Epithelial cell of esophagus (primary cell): ENCODE measurements at regions not wholly inside any gene's neighbourhood (a gene's known extent, or its start where the extent isn't known, plus 50 kb on each side); places are given as distances from the start of the nearest gene placed in this dataset.
"Not testable (repeated sequence)": the region's sequence is repeated elsewhere in the genome, so short reads cannot be mapped to it uniquely, and the experiment has no call there.

Source experiments
- DNase-seq: peaks from one replicate; pipeline ENCODE4 v3.0.0; 2010; ENCODE audit warnings: low read depth
- H3K4me3 ChIP-seq: 2 replicates; pipeline ENCODE4 v1.5.1; 2011; ENCODE audit warnings: mild to moderate bottlenecking, low read length, control low read depth
- CTCF ChIP-seq: IDR thresholded peaks from 2 replicates; pipeline ENCODE4 v1.5.1; 2011; ENCODE audit warnings: low read depth, mild to moderate bottlenecking, low read length, control low read depth, inconsistent platforms; ENCODE audit not compliant: insufficient read depth; ENCODE audit errors: missing control alignments

DNA sequence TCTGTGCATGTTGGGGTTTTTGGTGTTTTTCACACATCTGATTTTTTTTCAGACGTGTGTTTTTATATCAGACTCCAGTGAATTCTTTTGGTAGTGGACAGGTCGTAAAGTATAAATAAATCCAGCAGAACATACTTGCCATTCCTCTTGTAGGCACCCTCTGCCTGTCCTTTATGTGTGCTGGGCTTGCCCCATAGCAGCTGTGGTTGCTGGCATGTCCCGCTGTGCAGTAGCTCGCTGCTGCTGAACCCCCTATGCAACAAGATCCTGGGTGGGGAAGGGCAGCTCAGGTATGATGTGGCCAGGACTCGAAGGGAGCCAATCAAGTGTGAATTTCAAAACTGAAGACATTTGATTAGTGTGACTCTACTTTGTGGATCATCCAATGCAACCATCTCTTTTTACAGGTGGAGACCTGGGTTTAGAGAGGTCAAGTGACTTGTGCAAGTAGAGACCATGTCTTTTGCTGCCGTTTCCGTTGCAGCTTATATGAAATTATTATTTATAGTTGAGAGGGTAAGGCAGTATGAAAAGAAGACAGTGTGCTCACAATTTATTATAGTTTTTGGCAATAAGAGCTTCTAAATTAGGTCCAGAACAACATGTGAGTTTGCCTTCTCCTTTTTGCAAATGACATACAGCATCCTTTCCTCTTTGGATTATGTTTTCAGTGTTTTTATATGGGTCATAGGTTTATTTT, 350.8 kb upstream of the C2CD4B start:
- no peak for TF ChIP-seq CTCF
- H3K4me3 ChIP-seq: no peak overlapping the region
- no peak for DNase-seq

- no peak for TF ChIP-seq CTCF
- DNase-seq: no peak
- H3K4me3 ChIP-seq: no peak overlapping the region
Observed at GRCh38 chr15:62517541-62517940, 352.5 kb upstream of the C2CD4B start.

DNA sequence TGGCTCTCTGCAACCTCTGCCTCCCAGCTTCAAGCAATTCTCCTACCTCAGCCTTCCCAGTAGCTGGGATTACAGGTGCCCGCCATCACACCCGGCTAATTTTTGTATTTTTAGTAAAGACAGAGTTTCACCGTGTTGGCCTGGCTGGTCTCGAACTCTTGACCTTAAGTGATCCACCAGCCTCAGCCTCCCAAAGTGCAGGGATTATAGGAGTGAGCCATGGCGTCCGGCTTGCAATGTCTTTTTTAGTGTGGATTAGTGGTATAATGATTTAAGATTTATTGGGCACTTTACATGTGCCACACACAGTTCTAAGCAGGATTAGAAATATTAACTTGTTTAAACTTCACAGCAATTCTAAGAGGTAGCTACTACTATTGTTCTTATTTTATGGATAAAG, 353.6 kb upstream of the C2CD4B start:
- DNase-seq, H3K4me3 ChIP-seq: not testable (repeated sequence)

DNA sequence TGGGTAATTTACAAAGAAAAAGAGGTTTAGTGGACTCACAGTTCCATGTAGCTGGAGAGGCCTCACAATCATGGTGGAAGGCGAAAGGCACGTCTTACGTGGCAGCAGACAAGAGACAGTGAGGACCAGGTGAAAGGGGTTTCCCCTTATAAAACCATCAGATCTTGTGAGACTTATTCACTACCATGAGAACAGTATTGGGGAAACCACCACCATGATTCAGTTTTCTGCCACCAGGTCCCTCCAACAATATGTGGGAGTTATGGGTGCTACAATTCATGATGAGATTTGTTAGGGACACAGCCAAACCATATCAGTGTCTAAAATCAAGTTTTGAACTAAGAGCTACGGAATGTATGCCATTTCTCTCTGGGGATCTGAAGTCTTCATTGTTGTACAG, 354.8 kb upstream of the C2CD4B start:
- DNase-seq: no peak
- no peak overlapping the region for H3K4me3 ChIP-seq
- no peak for TF ChIP-seq CTCF

DNA sequence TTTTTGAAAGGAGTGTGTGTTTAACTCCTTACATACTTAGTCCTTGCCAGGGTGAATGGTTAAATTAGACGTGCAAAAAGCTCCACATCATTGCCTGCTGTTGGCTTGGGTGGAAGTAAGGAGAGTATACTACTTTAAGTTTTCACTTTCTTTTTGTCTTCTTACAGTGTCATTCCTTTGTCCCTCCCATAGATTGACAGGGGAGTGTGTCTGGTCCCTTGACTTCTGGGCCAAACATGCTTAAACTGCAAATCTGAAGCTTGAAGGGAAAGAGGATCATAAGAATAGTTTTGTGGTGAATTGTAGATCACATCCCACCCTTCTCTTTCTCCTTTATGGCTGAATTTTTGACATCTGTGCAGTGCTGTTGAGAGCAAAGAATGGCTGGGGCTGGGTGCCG, 355.8 kb upstream of the C2CD4B start:
- DNase-seq: no peak
- no peak overlapping the region for H3K4me3 ChIP-seq
- TF ChIP-seq CTCF: no peak

DNA sequence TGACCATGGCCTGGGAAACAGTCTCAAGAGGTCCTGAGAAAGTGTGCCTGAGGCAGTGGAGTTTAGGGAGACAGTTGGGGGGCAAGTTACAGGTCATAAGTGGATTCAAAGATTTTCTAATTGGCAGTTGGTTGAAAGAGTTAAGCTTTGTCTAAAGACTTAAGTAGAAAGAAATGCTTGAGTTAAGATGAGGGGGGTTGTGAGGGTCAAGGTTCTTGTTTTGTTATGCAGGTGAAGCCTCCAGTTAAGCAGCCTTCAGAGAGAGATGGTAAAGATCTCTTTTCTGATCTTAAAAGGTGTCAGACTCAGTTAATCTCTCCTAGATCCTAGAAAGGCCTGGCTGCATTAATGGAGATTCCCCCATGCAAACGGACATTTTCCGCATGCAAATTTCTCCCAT, 356.3 kb upstream of the C2CD4B start:
- no peak for TF ChIP-seq CTCF
- H3K4me3 ChIP-seq: no peak overlapping the region
- DNase-seq: no peak

- DNase-seq: peak; percentile 26
- no peak for TF ChIP-seq CTCF
- no peak overlapping the region for H3K4me3 ChIP-seq
Observed at GRCh38 chr15:62524848-62525247, 359.8 kb upstream of the C2CD4B start.
